ENCODE measurements at regions not wholly inside any gene's neighbourhood (a gene's known extent, or its start where the extent isn't known, plus 50 kb on each side); places are given as distances from the start of the nearest gene placed in this dataset.

DNA sequence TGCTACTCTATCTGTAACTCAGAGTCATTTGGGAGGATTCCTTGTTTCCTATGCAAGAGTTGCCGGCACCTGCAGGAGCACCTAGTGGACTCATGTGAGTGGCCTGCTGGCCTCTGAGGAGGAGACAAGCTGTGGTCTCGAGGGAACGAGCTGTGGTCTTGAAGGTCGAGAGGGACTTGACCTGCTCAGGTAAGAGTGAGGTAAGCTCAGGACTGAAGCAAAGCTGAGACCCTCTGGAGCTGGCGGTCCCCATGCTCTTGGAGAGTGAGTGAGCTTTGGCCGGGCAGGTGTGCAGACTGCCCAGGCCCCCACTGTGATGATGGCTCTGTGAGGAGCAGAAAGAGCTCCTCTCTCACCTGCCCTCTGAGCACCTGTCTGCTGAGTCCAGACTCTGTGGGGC lies 214.3 kb downstream of the MYLK4 start:
- CTCF ChIA-PET, result no interaction called here
- no peaks in the 10 kb centered on the region for H3F3A ChIP-seq (ENCODE audit: insufficient read depth, low read depth)
- no peak for DNase-seq
- no peaks in the 10 kb centered on the region for H4K20me1 ChIP-seq (ENCODE audit: insufficient read depth)
- no peak overlapping the region for H3K27ac ChIP-seq
- no TSS peak for BruUV-seq (replicated peaks)
- TF ChIP-seq EZH2 (IDR thresholded peaks at IDR 0.05; ENCODE audit: low read depth), result no peak
- TF ChIP-seq, protein P1, sequence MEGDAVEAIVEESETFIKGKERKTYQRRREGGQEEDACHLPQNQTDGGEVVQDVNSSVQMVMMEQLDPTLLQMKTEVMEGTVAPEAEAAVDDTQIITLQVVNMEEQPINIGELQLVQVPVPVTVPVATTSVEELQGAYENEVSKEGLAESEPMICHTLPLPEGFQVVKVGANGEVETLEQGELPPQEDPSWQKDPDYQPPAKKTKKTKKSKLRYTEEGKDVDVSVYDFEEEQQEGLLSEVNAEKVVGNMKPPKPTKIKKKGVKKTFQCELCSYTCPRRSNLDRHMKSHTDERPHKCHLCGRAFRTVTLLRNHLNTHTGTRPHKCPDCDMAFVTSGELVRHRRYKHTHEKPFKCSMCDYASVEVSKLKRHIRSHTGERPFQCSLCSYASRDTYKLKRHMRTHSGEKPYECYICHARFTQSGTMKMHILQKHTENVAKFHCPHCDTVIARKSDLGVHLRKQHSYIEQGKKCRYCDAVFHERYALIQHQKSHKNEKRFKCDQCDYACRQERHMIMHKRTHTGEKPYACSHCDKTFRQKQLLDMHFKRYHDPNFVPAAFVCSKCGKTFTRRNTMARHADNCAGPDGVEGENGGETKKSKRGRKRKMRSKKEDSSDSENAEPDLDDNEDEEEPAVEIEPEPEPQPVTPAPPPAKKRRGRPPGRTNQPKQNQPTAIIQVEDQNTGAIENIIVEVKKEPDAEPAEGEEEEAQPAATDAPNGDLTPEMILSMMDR (conservative IDR thresholded peaks at IDR 0.05), result no peak
- H3K9me3 ChIP-seq (ENCODE audit: insufficient read depth, low read depth), result no peaks in the 10 kb centered on the region
- H3K4me3 ChIP-seq, result no peak overlapping the region
- H3K36me3 ChIP-seq (ENCODE audit: low read depth), result no peaks in the 10 kb centered on the region
- intact Hi-C loops (cut with micrococcal nuclease; ENCODE audit: unreplicated experiment), result no loop called here
- POLR2A ChIA-PET (ENCODE audit: unreplicated experiment), result no interaction called here
- H3K27me3 ChIP-seq (ENCODE audit: insufficient read depth, low read depth), result no peaks in the 10 kb centered on the region
- no peaks in the 10 kb centered on the region for H3K9me2 ChIP-seq (ENCODE audit: insufficient read depth)
- H2AFZ ChIP-seq, result no peak overlapping the region
- H3K4me2 ChIP-seq, result no peak overlapping the region
- H3K4me1 ChIP-seq (replicated peaks; ENCODE audit: insufficient read depth), result peaks cover 2% of the 10 kb centered on the region; the same call in 1 of the 2 replicates
- no peaks in the 10 kb centered on the region for H3K79me2 ChIP-seq (ENCODE audit: low read depth)

DNA sequence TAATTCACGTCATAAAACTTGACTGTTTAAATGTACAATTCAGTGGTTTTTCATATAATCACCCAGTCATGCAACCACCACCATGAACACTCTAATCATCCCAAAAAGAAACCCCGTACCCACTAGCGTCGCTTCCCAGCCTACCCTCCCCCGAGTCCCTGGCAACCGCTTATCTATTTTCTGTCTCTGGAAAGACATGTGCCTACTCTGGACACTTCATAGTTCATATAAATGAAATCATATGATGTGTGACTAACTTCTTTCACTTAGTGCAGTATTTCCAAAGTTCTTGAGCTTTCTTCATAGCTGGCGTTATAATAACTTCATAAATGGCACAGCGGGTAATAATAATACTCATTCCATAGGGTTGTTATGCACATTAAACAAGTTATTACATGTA lies 215.2 kb downstream of the MYLK4 start:
- intact Hi-C loops (cut with micrococcal nuclease; ENCODE audit: unreplicated experiment), result no loop called here
- ChIA-PET POLR2A (ENCODE audit: unreplicated experiment) (no interaction called here), CTCF (no interaction called here)
- H3K4me2 ChIP-seq, result no peak overlapping the region
- no peak overlapping the region for H2AFZ ChIP-seq
- no peaks in the 10 kb centered on the region for H3K9me2 ChIP-seq (ENCODE audit: insufficient read depth)
- no peaks in the 10 kb centered on the region for H4K20me1 ChIP-seq (ENCODE audit: insufficient read depth)
- H3K79me2 ChIP-seq (ENCODE audit: low read depth), result no peaks in the 10 kb centered on the region
- no peak overlapping the region for H3K27ac ChIP-seq
- no peak for DNase-seq
- no peak overlapping the region for H3K4me3 ChIP-seq
- H3K4me1 ChIP-seq (replicated peaks; ENCODE audit: insufficient read depth), result no peaks in the 10 kb centered on the region
- no peaks in the 10 kb centered on the region for H3K27me3 ChIP-seq (ENCODE audit: insufficient read depth, low read depth)
- H3K36me3 ChIP-seq (ENCODE audit: low read depth), result no peaks in the 10 kb centered on the region
- no TSS peak for BruUV-seq (replicated peaks)
- H3K9me3 ChIP-seq (ENCODE audit: insufficient read depth, low read depth), result no peaks in the 10 kb centered on the region
- TF ChIP-seq, protein P1 (conservative IDR thresholded peaks at IDR 0.05), result no peak
- no peak for TF ChIP-seq EZH2 (IDR thresholded peaks at IDR 0.05; ENCODE audit: low read depth)
- H3F3A ChIP-seq (ENCODE audit: insufficient read depth, low read depth), result no peaks in the 10 kb centered on the region

DNA sequence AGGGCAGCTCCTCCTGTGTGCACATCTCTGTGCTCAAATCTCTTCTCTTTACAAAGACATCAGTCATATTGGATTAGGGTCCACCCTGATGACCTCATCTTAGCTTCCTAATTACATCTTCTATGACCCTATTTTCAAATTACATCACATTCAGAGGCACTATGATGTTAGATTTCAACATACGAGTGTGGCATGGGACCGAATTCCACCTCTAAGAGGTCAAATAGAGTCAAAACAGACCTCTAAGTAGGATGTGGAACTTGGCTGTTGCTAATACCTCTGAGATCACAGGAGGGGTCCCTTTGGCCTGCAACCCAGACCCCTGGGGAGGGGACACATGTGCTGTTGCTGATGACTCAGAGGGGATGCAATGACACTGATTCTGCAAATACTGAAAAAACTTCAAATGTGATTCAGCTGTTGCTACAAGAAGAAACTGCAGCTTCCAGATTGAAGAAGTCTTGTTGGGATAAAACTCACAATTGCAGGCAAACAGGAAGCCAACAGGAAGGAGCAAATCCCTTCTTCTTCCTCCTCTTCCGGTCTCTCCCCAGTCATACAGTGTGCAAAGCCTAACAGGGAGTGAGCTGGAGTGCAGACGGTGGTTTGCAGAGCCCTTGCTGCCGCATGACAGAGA lies 216.2 kb downstream of the MYLK4 start:
- Histone ChIP-seq H3K27ac (no peak overlapping the region), H3F3A (ENCODE audit: insufficient read depth, low read depth) (no peaks in the 10 kb centered on the region), H3K79me2 (ENCODE audit: low read depth) (no peaks in the 10 kb centered on the region), H3K4me1 (replicated peaks; ENCODE audit: insufficient read depth) (no peaks in the 10 kb centered on the region), H3K4me3 (no peak overlapping the region), H3K9me3 (ENCODE audit: insufficient read depth, low read depth) (no peaks in the 10 kb centered on the region), H2AFZ (no peak overlapping the region), H3K27me3 (ENCODE audit: insufficient read depth, low read depth) (no peaks in the 10 kb centered on the region), H4K20me1 (ENCODE audit: insufficient read depth) (no peaks in the 10 kb centered on the region), H3K4me2 (no peak overlapping the region), H3K9me2 (ENCODE audit: insufficient read depth) (no peaks in the 10 kb centered on the region), H3K36me3 (ENCODE audit: low read depth) (no peaks in the 10 kb centered on the region)
- POLR2A ChIA-PET (ENCODE audit: unreplicated experiment), result no interaction called here
- no TSS peak for BruUV-seq (replicated peaks)
- CTCF ChIA-PET, result no interaction called here
- intact Hi-C loops (cut with micrococcal nuclease; ENCODE audit: unreplicated experiment), result no loop called here
- TF ChIP-seq, protein P1 (conservative IDR thresholded peaks at IDR 0.05), result no peak
- no peak for TF ChIP-seq EZH2 (IDR thresholded peaks at IDR 0.05; ENCODE audit: low read depth)
- no peak for DNase-seq
